ENCODE measurements at regions not wholly inside any gene's neighbourhood (a gene's known extent, or its start where the extent isn't known, plus 50 kb on each side); places are given as distances from the start of the nearest gene placed in this dataset.

DNA sequence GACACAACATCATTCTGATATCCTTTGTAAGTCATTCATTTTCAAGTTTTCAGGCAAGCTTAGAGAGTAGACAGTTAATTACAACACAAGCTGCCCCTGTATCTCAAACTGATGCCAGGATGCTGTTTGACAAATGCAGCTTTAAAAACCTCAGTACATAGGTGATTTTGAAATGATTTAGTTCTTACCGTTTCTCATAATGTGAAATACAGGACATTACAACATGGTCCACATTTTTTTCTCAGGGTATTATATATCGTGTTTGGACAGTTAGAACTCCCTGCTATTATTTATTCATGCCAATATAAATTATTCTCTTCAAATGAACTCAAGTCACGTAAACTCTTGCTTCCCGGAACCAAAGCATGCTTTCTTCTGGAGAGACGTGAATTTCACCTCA, 1013.9 kb downstream of the EPHA3 start:
- 52 to 59% methylated on average over 5 of the region's 5 CpGs for WGBS, 2 donors
- intact Hi-C loops (cut with DNase I; ENCODE audit: low total_unique reads) = no loop called here
- TF ChIP-seq, protein P1, sequence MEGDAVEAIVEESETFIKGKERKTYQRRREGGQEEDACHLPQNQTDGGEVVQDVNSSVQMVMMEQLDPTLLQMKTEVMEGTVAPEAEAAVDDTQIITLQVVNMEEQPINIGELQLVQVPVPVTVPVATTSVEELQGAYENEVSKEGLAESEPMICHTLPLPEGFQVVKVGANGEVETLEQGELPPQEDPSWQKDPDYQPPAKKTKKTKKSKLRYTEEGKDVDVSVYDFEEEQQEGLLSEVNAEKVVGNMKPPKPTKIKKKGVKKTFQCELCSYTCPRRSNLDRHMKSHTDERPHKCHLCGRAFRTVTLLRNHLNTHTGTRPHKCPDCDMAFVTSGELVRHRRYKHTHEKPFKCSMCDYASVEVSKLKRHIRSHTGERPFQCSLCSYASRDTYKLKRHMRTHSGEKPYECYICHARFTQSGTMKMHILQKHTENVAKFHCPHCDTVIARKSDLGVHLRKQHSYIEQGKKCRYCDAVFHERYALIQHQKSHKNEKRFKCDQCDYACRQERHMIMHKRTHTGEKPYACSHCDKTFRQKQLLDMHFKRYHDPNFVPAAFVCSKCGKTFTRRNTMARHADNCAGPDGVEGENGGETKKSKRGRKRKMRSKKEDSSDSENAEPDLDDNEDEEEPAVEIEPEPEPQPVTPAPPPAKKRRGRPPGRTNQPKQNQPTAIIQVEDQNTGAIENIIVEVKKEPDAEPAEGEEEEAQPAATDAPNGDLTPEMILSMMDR (IDR thresholded peaks at IDR 0.05) = no peak
- no peak for TF ChIP-seq POLR2A (IDR thresholded peaks at IDR 0.05)
- no peak for DNase-seq (ENCODE audit: low spot score in 2 of 2)
- H3K4me3 ChIP-seq (ENCODE audit: low read depth, poor library complexity, severe bottlenecking) = no peak overlapping the region

- intact Hi-C loops (cut with DNase I; ENCODE audit: low total_unique reads) = no loop called here
- H3K4me3 ChIP-seq (ENCODE audit: low read depth, poor library complexity, severe bottlenecking) = no peak overlapping the region
- TF ChIP-seq POLR2A (IDR thresholded peaks at IDR 0.05) = no peak
- TF ChIP-seq, protein P1 (IDR thresholded peaks at IDR 0.05) = no peak
- WGBS, 2 donors = 90 to 93% methylated on average over 2 of the region's 2 CpGs
- no peak for DNase-seq (ENCODE audit: low spot score in 2 of 2)
These were observed 1021.0 kb downstream of the EPHA3 start for GRCh38 chr3:90128391-90128790.

GRCh38 chr3:90129730-90130129, 1022.3 kb downstream of the EPHA3 start:
- no peak for DNase-seq (ENCODE audit: low spot score in 2 of 2)
- no peak overlapping the region for H3K4me3 ChIP-seq (ENCODE audit: low read depth, poor library complexity, severe bottlenecking)
- TF ChIP-seq, protein P1 (IDR thresholded peaks at IDR 0.05) = no peak
- TF ChIP-seq POLR2A (IDR thresholded peaks at IDR 0.05) = no peak
- intact Hi-C loops (cut with DNase I; ENCODE audit: low total_unique reads) = no loop called here
- WGBS, 2 donors = 20 to 32% methylated on average over 3 of the region's 3 CpGs

- intact Hi-C loops (cut with DNase I; ENCODE audit: low total_unique reads) = no loop called here
- DNase-seq (ENCODE audit: low spot score in 2 of 2) = no peak
- 43 to 56% methylated on average over 1 of the region's 1 CpG for WGBS, 2 donors
- TF ChIP-seq, protein P1 (IDR thresholded peaks at IDR 0.05) = no peak
- TF ChIP-seq POLR2A (IDR thresholded peaks at IDR 0.05) = no peak
- no peak overlapping the region for H3K4me3 ChIP-seq (ENCODE audit: low read depth, poor library complexity, severe bottlenecking)
These were observed 1024.8 kb downstream of the EPHA3 start for GRCh38 chr3:90132197-90132596.

DNA sequence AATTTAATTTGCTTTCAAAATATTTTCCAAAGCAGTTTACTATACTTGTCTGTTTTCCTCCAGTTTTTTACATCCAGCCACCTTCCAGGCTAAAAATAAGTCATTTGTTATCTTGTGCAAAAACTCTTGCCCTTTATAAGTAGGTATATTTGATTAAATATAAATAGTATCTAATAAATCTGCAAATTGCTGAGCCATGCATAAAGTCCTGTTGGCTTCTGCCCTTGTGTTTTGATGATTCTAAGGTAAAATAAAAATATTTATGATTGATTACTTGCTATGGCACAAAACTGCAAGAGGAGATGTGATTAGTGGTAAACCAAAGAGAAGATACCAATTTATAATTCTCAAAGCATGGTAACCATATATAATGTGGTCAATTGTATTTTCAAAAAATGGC, 1026.7 kb downstream of the EPHA3 start:
- intact Hi-C loops (cut with DNase I; ENCODE audit: low total_unique reads) = no loop called here
- no peak for TF ChIP-seq POLR2A (IDR thresholded peaks at IDR 0.05)
- TF ChIP-seq, protein P1 (IDR thresholded peaks at IDR 0.05) = no peak
- no peak overlapping the region for H3K4me3 ChIP-seq (ENCODE audit: low read depth, poor library complexity, severe bottlenecking)
- no peak for DNase-seq (ENCODE audit: low spot score in 2 of 2)

DNA sequence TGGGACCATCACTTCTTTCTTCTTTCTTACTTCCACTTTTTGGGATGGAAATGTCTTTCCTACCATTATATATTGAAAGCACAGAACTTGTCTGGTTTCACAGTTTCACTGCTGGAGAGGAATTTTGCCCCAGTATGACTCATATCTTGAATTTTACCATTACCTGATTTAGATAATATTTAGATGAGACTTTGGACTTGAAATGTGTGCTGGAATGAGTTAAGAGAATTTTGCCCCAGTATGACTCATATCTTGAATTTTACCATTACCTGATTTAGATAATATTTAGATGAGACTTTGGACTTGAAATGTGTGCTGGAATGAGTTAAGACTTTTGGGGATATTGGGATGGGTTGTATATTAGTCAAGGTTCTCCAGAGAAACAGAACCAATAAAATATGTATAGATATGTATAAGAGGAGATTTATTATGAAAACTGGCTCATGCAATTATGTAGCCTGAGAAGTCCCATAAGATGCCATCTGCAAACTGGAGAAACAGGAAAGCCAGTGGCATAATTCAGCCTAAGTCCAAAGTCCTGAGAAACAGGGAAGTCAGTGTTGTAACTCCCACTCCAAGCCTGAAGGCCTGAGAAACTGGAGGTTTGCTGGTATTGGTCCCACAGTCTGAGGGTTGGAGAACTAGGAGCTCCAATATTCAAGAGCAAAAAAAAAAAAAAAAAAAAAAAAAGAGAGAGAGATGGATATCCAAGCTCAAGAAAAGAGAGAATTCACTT, 1029.2 kb downstream of the EPHA3 start:
- intact Hi-C loops (cut with DNase I; ENCODE audit: low total_unique reads) = no loop called here
- DNase-seq (ENCODE audit: low spot score in 2 of 2) = no peak

More for the DNA sequence above, 1029.2 kb downstream of the EPHA3 start:
- TF ChIP-seq, protein P1 (IDR thresholded peaks at IDR 0.05) = no peak
- no peak for TF ChIP-seq POLR2A (IDR thresholded peaks at IDR 0.05)
- H3K4me3 ChIP-seq (ENCODE audit: low read depth, poor library complexity, severe bottlenecking) = no peak overlapping the region
